MM.1S (cell line): ENCODE measurements at regions not wholly inside any gene's neighbourhood (a gene's known extent, or its start where the extent isn't known, plus 50 kb on each side); places are given as distances from the start of the nearest gene placed in this dataset.

Source experiments
- DNase-seq: peaks from one replicate; pipeline ENCODE4 v3.0.0-alpha.2; 2015
- H2AFZ ChIP-seq: fragments of 300-600 bp; sonication (generic); 2 replicates; pipeline ENCODE4 v1.6.0; 2016; ENCODE audit warnings: antibody characterized with exemption, low read length
- H3F3A ChIP-seq: fragments of 300-600 bp; sonication (generic); 2 replicates; pipeline ENCODE4 v1.6.1; 2016; ENCODE audit warnings: mild to moderate bottlenecking, antibody characterized with exemption, low read length, moderate library complexity, mixed read lengths; ENCODE audit not compliant: insufficient read depth
- H3K27ac ChIP-seq: fragments of 300-600 bp; sonication (generic); 2 replicates; pipeline ENCODE4 v1.5.1; 2016; ENCODE audit warnings: mild to moderate bottlenecking, low read length
- H3K27me3 ChIP-seq: fragments of 300-600 bp; sonication (generic); replicated peaks from 2 replicates; pipeline ENCODE4 v1.6.0; 2016; ENCODE audit warnings: low read length; ENCODE audit not compliant: insufficient read depth
- H3K36me3 ChIP-seq: fragments of 300-600 bp; sonication (generic); replicated peaks from 2 replicates; pipeline ENCODE4 v1.6.1; 2016; ENCODE audit warnings: mild to moderate bottlenecking, low read length, mixed read lengths; ENCODE audit not compliant: insufficient read depth
- H3K4me1 ChIP-seq: fragments of 300-600 bp; sonication (generic); 2 replicates; pipeline ENCODE4 v1.6.1; 2016; ENCODE audit warnings: low read length, mixed read lengths
- H3K4me2 ChIP-seq: fragments of 300-600 bp; sonication (generic); 2 replicates; pipeline ENCODE4 v1.6.0; 2016; ENCODE audit warnings: low read depth, low read length
- H3K4me3 ChIP-seq: fragments of 300-600 bp; sonication (generic); 2 replicates; pipeline ENCODE4 v1.5.1; 2016; ENCODE audit warnings: low read length, mixed read lengths
- H3K79me2 ChIP-seq: fragments of 300-600 bp; sonication (generic); 2 replicates; pipeline ENCODE4 v1.6.1; 2016; ENCODE audit warnings: mixed run types, low read length, mixed read lengths
- H3K9ac ChIP-seq: fragments of 300-600 bp; sonication (generic); 2 replicates; pipeline ENCODE4 v1.6.1; 2016; ENCODE audit warnings: low read length, mixed read lengths
- H3K9me2 ChIP-seq: fragments of 300-600 bp; sonication (generic); replicated peaks from 2 replicates; pipeline ENCODE4 v1.6.1; 2016; ENCODE audit warnings: mild to moderate bottlenecking, low read length, mixed read lengths; ENCODE audit not compliant: insufficient read depth
- H3K9me3 ChIP-seq: fragments of 300-600 bp; sonication (generic); replicated peaks from 2 replicates; pipeline ENCODE4 v1.6.1; 2016; ENCODE audit warnings: mild to moderate bottlenecking, low read length, mixed read lengths; ENCODE audit not compliant: insufficient read depth
- H4K20me1 ChIP-seq: fragments of 300-600 bp; sonication (generic); 2 replicates; pipeline ENCODE4 v1.6.1; 2016; ENCODE audit warnings: mild to moderate bottlenecking, low read length, moderate library complexity, mixed read lengths; ENCODE audit not compliant: insufficient read depth
- EZH2 ChIP-seq: fragments of 300-600 bp; sonication (generic); optimal IDR thresholded peaks from 2 replicates; pipeline ENCODE3; 2017; ENCODE audit warnings: low read depth, mild to moderate bottlenecking, antibody characterized with exemption, low read length, mixed read lengths
- EZH2phosphoT487 ChIP-seq: fragments of 300-600 bp; sonication (generic); IDR thresholded peaks from 2 replicates; pipeline ENCODE4 v1.6.1; 2018; ENCODE audit warnings: antibody characterized with exemption, low read length
- TF ChIP-seq, protein P1 (sequence below): fragments of 300-600 bp; sonication (generic); IDR thresholded peaks from 2 replicates; pipeline ENCODE4 v1.5.1; 2016; ENCODE audit warnings: antibody characterized with exemption, low read length, mixed read lengths

DNA sequence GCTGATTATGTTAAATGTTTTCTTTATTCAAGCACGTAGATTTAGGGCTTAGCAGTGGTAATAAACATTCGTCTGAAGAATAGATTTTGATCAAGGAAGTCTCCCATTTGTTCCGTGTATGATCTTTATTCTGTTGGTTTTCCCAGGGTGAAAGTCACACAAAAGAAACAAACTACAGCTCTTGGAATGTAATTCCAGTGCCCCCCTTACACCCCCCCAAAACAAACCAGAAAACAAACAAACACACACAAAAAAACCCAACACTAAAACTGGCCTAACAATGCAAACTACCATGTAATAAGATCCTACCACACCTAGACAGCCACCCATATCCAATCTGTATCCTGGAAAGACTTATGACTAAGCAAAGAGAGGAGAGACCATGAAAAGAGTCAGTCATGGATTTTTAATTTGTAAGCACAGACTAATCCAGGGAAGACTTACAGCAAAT is 196.2 kb upstream of the ELL2 start:
- H3K27me3 ChIP-seq: no peaks in the 10 kb centered on the region
- H3K4me3 ChIP-seq: no peak overlapping the region
- no peak for DNase-seq
- no peaks in the 10 kb centered on the region for H3K9me3 ChIP-seq
- H3K4me1 ChIP-seq: no peaks in the 10 kb centered on the region
- no peaks in the 10 kb centered on the region for H3F3A ChIP-seq
- no peaks in the 10 kb centered on the region for H3K9me2 ChIP-seq
- H3K9ac ChIP-seq: no peak overlapping the region
- no peak overlapping the region for H3K4me2 ChIP-seq
- no peaks in the 10 kb centered on the region for H3K36me3 ChIP-seq
- no peak overlapping the region for H2AFZ ChIP-seq
- TF ChIP-seq, protein P1, sequence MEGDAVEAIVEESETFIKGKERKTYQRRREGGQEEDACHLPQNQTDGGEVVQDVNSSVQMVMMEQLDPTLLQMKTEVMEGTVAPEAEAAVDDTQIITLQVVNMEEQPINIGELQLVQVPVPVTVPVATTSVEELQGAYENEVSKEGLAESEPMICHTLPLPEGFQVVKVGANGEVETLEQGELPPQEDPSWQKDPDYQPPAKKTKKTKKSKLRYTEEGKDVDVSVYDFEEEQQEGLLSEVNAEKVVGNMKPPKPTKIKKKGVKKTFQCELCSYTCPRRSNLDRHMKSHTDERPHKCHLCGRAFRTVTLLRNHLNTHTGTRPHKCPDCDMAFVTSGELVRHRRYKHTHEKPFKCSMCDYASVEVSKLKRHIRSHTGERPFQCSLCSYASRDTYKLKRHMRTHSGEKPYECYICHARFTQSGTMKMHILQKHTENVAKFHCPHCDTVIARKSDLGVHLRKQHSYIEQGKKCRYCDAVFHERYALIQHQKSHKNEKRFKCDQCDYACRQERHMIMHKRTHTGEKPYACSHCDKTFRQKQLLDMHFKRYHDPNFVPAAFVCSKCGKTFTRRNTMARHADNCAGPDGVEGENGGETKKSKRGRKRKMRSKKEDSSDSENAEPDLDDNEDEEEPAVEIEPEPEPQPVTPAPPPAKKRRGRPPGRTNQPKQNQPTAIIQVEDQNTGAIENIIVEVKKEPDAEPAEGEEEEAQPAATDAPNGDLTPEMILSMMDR: no peak
- no peak for TF ChIP-seq EZH2phosphoT487
- no peak for TF ChIP-seq EZH2
- H3K27ac ChIP-seq: no peak overlapping the region
- no peaks in the 10 kb centered on the region for H4K20me1 ChIP-seq
- no peaks in the 10 kb centered on the region for H3K79me2 ChIP-seq

DNA sequence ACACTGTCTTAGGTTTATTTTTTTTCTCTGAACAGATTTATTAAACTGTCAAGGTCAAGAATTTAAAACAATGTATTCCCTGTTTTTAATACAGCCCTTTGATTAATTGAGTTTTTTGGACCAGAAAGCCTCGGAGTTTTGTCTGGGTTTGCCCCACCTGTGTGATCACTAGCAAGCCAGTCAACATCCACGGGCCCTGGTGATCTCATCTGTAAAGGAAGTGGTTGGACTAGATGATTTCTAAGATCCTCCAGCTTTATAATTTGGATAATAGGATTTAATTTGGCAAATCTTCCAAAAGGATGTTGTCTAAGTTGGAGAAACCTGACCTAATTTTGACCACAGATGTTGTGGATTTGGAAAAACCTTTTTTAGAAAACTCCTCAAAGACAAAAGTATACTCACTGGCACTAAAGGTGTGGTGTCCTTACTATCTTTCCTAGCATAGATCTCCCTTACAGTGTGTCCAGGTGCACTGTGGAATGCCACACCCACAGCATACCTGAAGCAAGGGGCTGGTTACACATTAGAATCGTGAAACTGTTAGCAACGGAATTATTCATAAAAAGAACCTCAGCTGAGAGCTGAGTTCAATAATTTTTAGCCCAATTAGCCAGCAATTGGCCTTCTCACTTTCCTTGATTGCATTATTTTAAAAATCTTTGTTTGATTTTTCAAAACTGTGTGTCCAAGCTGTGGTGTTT is 195.6 kb upstream of the ELL2 start:
- Histone ChIP-seq H4K20me1 (no peaks in the 10 kb centered on the region), H3K27me3 (no peaks in the 10 kb centered on the region), H3K4me1 (no peaks in the 10 kb centered on the region), H3K9me3 (no peaks in the 10 kb centered on the region), H2AFZ (no peak overlapping the region), H3F3A (no peaks in the 10 kb centered on the region), H3K9ac (no peak overlapping the region), H3K27ac (no peak overlapping the region), H3K4me3 (no peak overlapping the region), H3K36me3 (no peaks in the 10 kb centered on the region), H3K9me2 (no peaks in the 10 kb centered on the region), H3K79me2 (no peaks in the 10 kb centered on the region), H3K4me2 (no peak overlapping the region)
- DNase-seq: no peak
- TF ChIP-seq, protein P1: no peak
- no peak for TF ChIP-seq EZH2
- TF ChIP-seq EZH2phosphoT487: no peak

DNA sequence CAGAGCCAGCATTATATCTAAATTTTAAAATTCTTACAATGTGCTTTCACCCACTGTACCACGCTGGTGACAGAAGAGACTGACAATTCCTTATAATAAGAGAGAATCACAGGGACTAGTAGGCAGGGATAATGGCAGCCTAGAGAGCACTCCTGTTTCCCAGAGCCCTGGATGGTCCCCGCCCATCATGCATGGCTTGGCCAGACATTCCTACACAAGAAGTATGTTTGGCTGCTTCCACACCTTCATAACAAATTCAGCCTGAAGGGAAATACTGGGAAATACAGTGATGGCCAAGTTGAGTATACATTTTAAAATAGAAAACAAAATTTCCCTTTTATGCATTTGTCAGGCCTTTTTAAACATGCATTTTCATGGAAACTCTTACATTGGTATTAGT is 193.5 kb upstream of the ELL2 start:
- no peaks in the 10 kb centered on the region for H3F3A ChIP-seq

More for the DNA sequence above, 193.5 kb upstream of the ELL2 start:
- H3K27ac ChIP-seq: no peak overlapping the region
- H3K4me2 ChIP-seq: no peak overlapping the region
- H2AFZ ChIP-seq: no peak overlapping the region
- H3K36me3 ChIP-seq: no peaks in the 10 kb centered on the region
- H3K9me3 ChIP-seq: no peaks in the 10 kb centered on the region
- no peaks in the 10 kb centered on the region for H3K9me2 ChIP-seq
- no peaks in the 10 kb centered on the region for H4K20me1 ChIP-seq
- no peaks in the 10 kb centered on the region for H3K4me1 ChIP-seq
- DNase-seq: no peak
- H3K4me3 ChIP-seq: no peak overlapping the region
- TF ChIP-seq, protein P1: no peak
- TF ChIP-seq EZH2 (no peak), EZH2phosphoT487 (no peak)
- H3K9ac ChIP-seq: no peak overlapping the region
- H3K27me3 ChIP-seq: no peaks in the 10 kb centered on the region
- H3K79me2 ChIP-seq: no peaks in the 10 kb centered on the region
